Endodermal cell (in vitro differentiated cells): ENCODE measurements at regions not wholly inside any gene's neighbourhood (a gene's known extent, or its start where the extent isn't known, plus 50 kb on each side); places are given as distances from the start of the nearest gene placed in this dataset.

Source experiments
- DNase-seq: peaks from one replicate; pipeline ENCODE4 v3.0.0-alpha.2; 2017
- H3K27ac ChIP-seq: 2 replicates; pipeline ENCODE4 v1.5.1; 2013; ENCODE audit warnings: mild to moderate bottlenecking, low read depth, low read length, moderate library complexity
- H3K27me3 ChIP-seq: 2 replicates; pipeline ENCODE4 v1.6.1; 2013; ENCODE audit warnings: mild to moderate bottlenecking, low read length, moderate library complexity; ENCODE audit not compliant: insufficient read depth, control insufficient read depth, poor library complexity, severe bottlenecking
- H3K36me3 ChIP-seq: 2 replicates; pipeline ENCODE4 v1.7.0; 2013; ENCODE audit warnings: mild to moderate bottlenecking, low read length, moderate library complexity; ENCODE audit not compliant: control insufficient read depth, insufficient read depth
- H3K4me1 ChIP-seq: one replicate; pipeline ENCODE4 v1.7.0; 2013; ENCODE audit warnings: low read length; ENCODE audit not compliant: control insufficient read depth, insufficient read depth
- H3K4me3 ChIP-seq: 2 replicates; pipeline ENCODE4 v1.5.1; 2013; ENCODE audit warnings: mild to moderate bottlenecking, low read length, moderate library complexity
- H3K9ac ChIP-seq: 2 replicates; pipeline ENCODE4 v1.6.1; 2013; ENCODE audit warnings: mild to moderate bottlenecking, low read length, moderate library complexity; ENCODE audit not compliant: poor library complexity, severe bottlenecking; ENCODE audit errors: extremely low read depth
- H3K9me3 ChIP-seq: 2 replicates; pipeline ENCODE4 v1.6.1; 2013; ENCODE audit warnings: mild to moderate bottlenecking, low read length, moderate library complexity; ENCODE audit not compliant: control insufficient read depth
- H3K27ac Mint-ChIP-seq: 2 replicates; pipeline ENCODE4 v1.8.0; 2020; ENCODE audit warnings: mixed read lengths
- H3K27me3 Mint-ChIP-seq: 2 replicates; pipeline ENCODE4 v1.8.0; 2021; ENCODE audit warnings: mild to moderate bottlenecking, mixed read lengths; ENCODE audit not compliant: insufficient read depth
- H3K36me3 Mint-ChIP-seq: 2 replicates; pipeline ENCODE4 v1.8.0; 2020; ENCODE audit warnings: low read depth, mixed read lengths
- H3K4me1 Mint-ChIP-seq: 2 replicates; pipeline ENCODE4 v1.8.0; 2020; ENCODE audit warnings: mixed read lengths
- H3K4me3 Mint-ChIP-seq: 2 replicates; pipeline ENCODE4 v1.8.0; 2020; ENCODE audit warnings: mild to moderate bottlenecking, moderate library complexity, mixed read lengths
- H3K9me3 Mint-ChIP-seq: 2 replicates; pipeline ENCODE4 v1.8.0; 2020; ENCODE audit warnings: mild to moderate bottlenecking, mixed read lengths
- WGBS, 2 experiments: methylation state at CpG; one replicate each; pipeline versions ENCODE4 v1.1.5 to v1.1.7; 2013; ENCODE audit warnings: missing lambda C conversion rate in 2 of 2, mixed read lengths in 1 of 2; ENCODE audit not compliant: insufficient coverage in 1 of 2, insufficient read length in 1 of 2; 5-methylcytosine and 5-hydroxymethylcytosine counted together
- TF ChIP-seq, protein P1 (sequence below): fragments of 200-600 bp; sonication (generic); conservative IDR thresholded peaks from 2 replicates; pipeline ENCODE4 v1.5.0; 2021; ENCODE audit warnings: antibody characterized with exemption, mild to moderate bottlenecking

GRCh38 chr3:81390796-81391195 lies 370.6 kb downstream of the GBE1 start:
- no peak overlapping the region for H3K4me3 Mint-ChIP-seq
- no peaks in the 10 kb centered on the region for H3K27me3 Mint-ChIP-seq
- Histone ChIP-seq H3K36me3 (no peaks in the 10 kb centered on the region), H3K9me3 (no peaks in the 10 kb centered on the region), H3K4me1 (peaks cover 4% of the 10 kb centered on the region), H3K9ac (no peak overlapping the region), H3K4me3 (no peak overlapping the region), H3K27me3 (no peaks in the 10 kb centered on the region), H3K27ac (no peak overlapping the region)
- no peaks in the 10 kb centered on the region for H3K36me3 Mint-ChIP-seq
- peaks cover 17% of the 10 kb centered on the region for H3K4me1 Mint-ChIP-seq
- H3K27ac Mint-ChIP-seq = no peak overlapping the region
- H3K9me3 Mint-ChIP-seq = no peaks in the 10 kb centered on the region
- TF ChIP-seq, protein P1, sequence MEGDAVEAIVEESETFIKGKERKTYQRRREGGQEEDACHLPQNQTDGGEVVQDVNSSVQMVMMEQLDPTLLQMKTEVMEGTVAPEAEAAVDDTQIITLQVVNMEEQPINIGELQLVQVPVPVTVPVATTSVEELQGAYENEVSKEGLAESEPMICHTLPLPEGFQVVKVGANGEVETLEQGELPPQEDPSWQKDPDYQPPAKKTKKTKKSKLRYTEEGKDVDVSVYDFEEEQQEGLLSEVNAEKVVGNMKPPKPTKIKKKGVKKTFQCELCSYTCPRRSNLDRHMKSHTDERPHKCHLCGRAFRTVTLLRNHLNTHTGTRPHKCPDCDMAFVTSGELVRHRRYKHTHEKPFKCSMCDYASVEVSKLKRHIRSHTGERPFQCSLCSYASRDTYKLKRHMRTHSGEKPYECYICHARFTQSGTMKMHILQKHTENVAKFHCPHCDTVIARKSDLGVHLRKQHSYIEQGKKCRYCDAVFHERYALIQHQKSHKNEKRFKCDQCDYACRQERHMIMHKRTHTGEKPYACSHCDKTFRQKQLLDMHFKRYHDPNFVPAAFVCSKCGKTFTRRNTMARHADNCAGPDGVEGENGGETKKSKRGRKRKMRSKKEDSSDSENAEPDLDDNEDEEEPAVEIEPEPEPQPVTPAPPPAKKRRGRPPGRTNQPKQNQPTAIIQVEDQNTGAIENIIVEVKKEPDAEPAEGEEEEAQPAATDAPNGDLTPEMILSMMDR = no peak
- DNase-seq = no peak

- Histone ChIP-seq H3K4me3 (no peak overlapping the region), H3K36me3 (no peaks in the 10 kb centered on the region), H3K9ac (no peak overlapping the region), H3K9me3 (no peaks in the 10 kb centered on the region), H3K4me1 (peaks cover 5% of the 10 kb centered on the region), H3K27ac (no peak overlapping the region), H3K27me3 (no peaks in the 10 kb centered on the region)
- H3K27ac Mint-ChIP-seq = no peak overlapping the region
- H3K36me3 Mint-ChIP-seq = no peaks in the 10 kb centered on the region
- no peak for DNase-seq
- TF ChIP-seq, protein P1 = no peak
- H3K4me3 Mint-ChIP-seq = no peak overlapping the region
- no peaks in the 10 kb centered on the region for H3K27me3 Mint-ChIP-seq
- peaks cover 17% of the 10 kb centered on the region for H3K4me1 Mint-ChIP-seq
- WGBS, 2 experiments = 92 to 94% methylated on average over 4 of the region's 4 CpGs
- H3K9me3 Mint-ChIP-seq = no peaks in the 10 kb centered on the region
Observed at GRCh38 chr3:81388191-81388590, 373.3 kb downstream of the GBE1 start.

DNA sequence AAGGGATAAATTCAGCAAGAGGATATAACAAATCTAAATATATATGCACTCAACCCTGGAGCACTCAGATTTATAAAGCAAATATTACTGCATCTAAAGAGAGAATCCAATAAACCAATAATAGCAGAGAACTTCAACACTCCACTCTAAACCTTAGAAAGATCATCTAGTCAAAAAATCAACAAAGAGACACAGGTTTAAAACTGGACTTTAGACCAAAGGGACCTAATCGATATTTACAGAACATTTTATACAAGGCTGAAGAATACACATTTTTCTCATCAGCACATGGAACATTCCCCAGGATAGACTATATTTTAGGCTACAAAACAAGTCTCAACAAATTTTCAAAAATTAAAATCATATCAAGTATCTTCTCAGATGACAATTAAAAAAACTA lies 379.0 kb downstream of the GBE1 start:
- TF ChIP-seq, protein P1 = no peak
- Mint-ChIP-seq H3K27me3 (no peaks in the 10 kb centered on the region), H3K27ac (no peak overlapping the region), H3K9me3 (no peaks in the 10 kb centered on the region), H3K4me1 (peaks cover 9% of the 10 kb centered on the region), H3K4me3 (no peak overlapping the region), H3K36me3 (no peaks in the 10 kb centered on the region)
- no peak for DNase-seq
- H3K9ac ChIP-seq = no peak overlapping the region
- no peak overlapping the region for H3K27ac ChIP-seq
- no peak overlapping the region for H3K4me3 ChIP-seq
- no peaks in the 10 kb centered on the region for H3K9me3 ChIP-seq
- no peaks in the 10 kb centered on the region for H3K27me3 ChIP-seq
- peaks cover 5% of the 10 kb centered on the region for H3K4me1 ChIP-seq
- 83 to 89% methylated on average over 1 of the region's 1 CpG for WGBS, 2 experiments
- H3K36me3 ChIP-seq = no peaks in the 10 kb centered on the region
